ENCODE measurements at regions not wholly inside any gene's neighbourhood (a gene's known extent, or its start where the extent isn't known, plus 50 kb on each side); places are given as distances from the start of the nearest gene placed in this dataset.

DNA sequence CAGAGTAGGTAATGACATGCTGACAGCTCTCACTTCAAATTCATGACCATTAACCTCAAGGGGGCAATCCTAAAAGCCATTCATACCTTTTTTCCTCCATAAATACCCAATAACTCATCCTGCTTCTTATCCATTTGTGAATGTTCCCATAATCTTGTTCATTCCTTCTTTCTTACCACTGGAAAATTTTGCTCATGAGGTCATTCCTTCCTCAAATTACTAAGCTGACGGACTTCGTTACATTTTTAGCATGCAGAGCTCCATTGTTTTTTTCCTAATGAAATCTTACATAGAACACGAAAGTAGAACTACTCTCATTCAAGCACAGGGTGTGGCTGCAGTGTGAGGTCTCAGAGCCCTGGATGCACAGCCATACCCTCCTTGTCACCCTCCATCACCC, 276.5 kb upstream of the DPYD start:
- no peak for DNase-seq (ENCODE audit: low spot score)
- CTCF ChIA-PET: interaction anchor here (0.7 kb wide), 1 partner anchor 1134 kb away, joined by 3 read pairs; no protein-coding TSS in a partner anchor
- POLR2A ChIA-PET (ENCODE audit: low non-redundant PET): no interaction called here
- no peak for TF ChIP-seq CTCF (conservative IDR thresholded peaks at IDR 0.05; ENCODE audit: low read depth)
- no peak overlapping the region for H3K27ac ChIP-seq

- TF ChIP-seq CTCF (conservative IDR thresholded peaks at IDR 0.05; ENCODE audit: low read depth): no peak
- ChIA-PET CTCF (no interaction called here), POLR2A (ENCODE audit: low non-redundant PET) (no interaction called here)
- H3K27ac ChIP-seq: no peak overlapping the region
- no peak for DNase-seq (ENCODE audit: low spot score)
These were observed 275.2 kb upstream of the DPYD start for GRCh38 chr1:98196012-98196411.

DNA sequence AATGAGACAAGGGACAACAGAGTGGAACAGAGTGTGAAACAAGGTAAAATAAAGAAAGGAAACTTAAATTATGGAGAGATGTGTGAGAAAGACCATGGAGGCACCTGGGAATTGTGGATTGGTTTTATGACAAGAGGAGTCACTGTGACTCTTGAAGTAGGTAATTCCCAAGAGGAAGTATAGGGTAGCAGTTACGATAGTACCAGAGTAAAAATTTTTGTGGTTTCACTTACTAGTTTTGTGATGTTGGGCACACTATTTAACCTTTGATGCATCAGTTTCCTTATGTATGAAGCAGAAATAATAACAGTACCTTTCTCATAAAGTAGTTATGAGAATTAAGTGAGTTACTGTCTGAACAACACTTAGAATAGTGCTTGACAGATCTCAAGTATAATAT, 267.9 kb upstream of the DPYD start:
- ChIA-PET CTCF (no interaction called here), POLR2A (ENCODE audit: low non-redundant PET) (no interaction called here)
- TF ChIP-seq CTCF (conservative IDR thresholded peaks at IDR 0.05; ENCODE audit: low read depth): no peak
- H3K27ac ChIP-seq: no peak overlapping the region
- no peak for DNase-seq (ENCODE audit: low spot score)

- no peak for DNase-seq (ENCODE audit: low spot score)
- H3K27ac ChIP-seq: no peak overlapping the region
- POLR2A ChIA-PET (ENCODE audit: low non-redundant PET): no interaction called here
- CTCF ChIA-PET: interaction anchor here (0.6 kb wide), 1 partner anchor 103 kb away, joined by 4 read pairs; no protein-coding TSS in a partner anchor
- no peak for TF ChIP-seq CTCF (conservative IDR thresholded peaks at IDR 0.05; ENCODE audit: low read depth)
These were observed 264.0 kb upstream of the DPYD start for GRCh38 chr1:98184856-98185255.

DNA sequence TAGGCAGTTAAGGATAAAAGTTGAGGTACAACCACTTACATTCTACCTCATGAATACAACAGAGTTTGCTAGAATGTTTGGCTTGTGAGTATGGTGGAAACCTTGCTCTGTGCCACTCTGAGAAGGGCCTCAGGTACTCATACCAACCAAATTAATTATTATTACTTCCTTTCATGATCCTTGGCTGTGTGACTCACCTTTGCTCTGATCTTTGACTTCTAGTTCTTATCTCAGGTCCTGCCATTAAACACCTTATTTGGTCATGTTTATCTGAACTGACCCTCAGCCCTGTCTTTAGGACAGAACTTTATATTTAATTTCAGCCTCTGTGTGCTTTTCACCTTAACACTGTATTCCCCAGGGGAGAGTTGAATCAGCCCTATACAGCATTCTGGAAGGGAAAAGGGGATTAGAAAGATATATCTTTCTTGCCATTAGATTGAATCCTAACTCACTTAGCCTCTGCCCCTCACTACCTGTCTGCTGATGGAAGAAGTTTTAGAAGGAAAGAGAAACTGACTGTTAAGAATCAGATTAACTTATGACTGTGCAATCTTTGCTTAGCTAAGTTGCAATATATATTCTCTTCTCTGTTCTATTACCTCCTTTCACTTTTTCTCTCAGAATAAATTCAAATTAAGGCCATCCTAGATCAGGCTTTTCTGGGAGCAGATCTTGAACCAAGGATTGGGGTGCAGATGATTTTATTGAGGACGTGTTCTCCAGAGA, 260.4 kb upstream of the DPYD start:
- no peak overlapping the region for H3K27ac ChIP-seq
- POLR2A ChIA-PET (ENCODE audit: low non-redundant PET): no interaction called here
- CTCF ChIA-PET: interaction anchor here (0.5 to 0.7 kb wide), 2 partner anchors 151 to 1038 kb away, joined by 3 to 5 read pairs; no protein-coding TSS in a partner anchor
- TF ChIP-seq CTCF (conservative IDR thresholded peaks at IDR 0.05; ENCODE audit: low read depth): no peak
- DNase-seq (ENCODE audit: low spot score): no peak

- H3K27ac ChIP-seq: no peak overlapping the region
- TF ChIP-seq CTCF (conservative IDR thresholded peaks at IDR 0.05; ENCODE audit: low read depth): no peak
- CTCF ChIA-PET: no interaction called here
- POLR2A ChIA-PET (ENCODE audit: low non-redundant PET): no interaction called here
- no peak for DNase-seq (ENCODE audit: low spot score)
These were observed 258.4 kb upstream of the DPYD start for GRCh38 chr1:98179151-98179773.

Measured in RWPE1 (cell line).